SK-N-SH treated with all-trans-retinoic acid at 6 μM for 48 hours (cell line): ENCODE measurements at regions not wholly inside any gene's neighbourhood (a gene's known extent, or its start where the extent isn't known, plus 50 kb on each side); places are given as distances from the start of the nearest gene placed in this dataset.

Experiments
- ATAC-seq: fragments of 200-7000 bp; cut with Tn5 transposase; 3 replicates; pipeline ENCODE4 v1.9.1; 2020; ENCODE audit warnings: mild to moderate bottlenecking, moderate library complexity
- ARNTL ChIP-seq: fragments of 450-650 bp; formaldehyde crosslinking; IDR thresholded peaks from 2 replicates; pipeline ENCODE4 v1.5.0; 2020; ENCODE audit warnings: low read depth, mild to moderate bottlenecking, moderate library complexity, borderline replicate concordance
- BACH2 ChIP-seq: fragments of 250-450 bp; sonication (Bioruptor Pico); IDR thresholded peaks from 2 replicates; pipeline ENCODE4 v1.9.0; 2021; ENCODE audit warnings: mild to moderate bottlenecking, borderline replicate concordance
- CSDC2 ChIP-seq: fragments of 250-450 bp; sonication (Bioruptor Pico); IDR thresholded peaks from 2 replicates; pipeline ENCODE4 v1.5.0; 2020; ENCODE audit warnings: mild to moderate bottlenecking, moderate library complexity
- ISL1 ChIP-seq: fragments of 250-450 bp; sonication (Bioruptor Pico); IDR thresholded peaks from 2 replicates; pipeline ENCODE4 v2.1.2; 2022; ENCODE audit warnings: mild to moderate bottlenecking, moderate library complexity
- OSR1 ChIP-seq: fragments of 250-450 bp; sonication (Bioruptor Pico); IDR thresholded peaks from 2 replicates; pipeline ENCODE4 v1.8.0; 2022; ENCODE audit warnings: moderate library complexity, mild to moderate bottlenecking, inconsistent platforms
- PPARA ChIP-seq: fragments of 250-450 bp; sonication (Bioruptor Pico); IDR thresholded peaks from 2 replicates; pipeline ENCODE4 v1.5.0; 2020; ENCODE audit warnings: mild to moderate bottlenecking, borderline replicate concordance
- RARB ChIP-seq: fragments of 250-450 bp; sonication (Bioruptor Pico); IDR thresholded peaks from 2 replicates; pipeline ENCODE4 v1.8.0; 2021; ENCODE audit warnings: mild to moderate bottlenecking, moderate library complexity
- SNAI2 ChIP-seq: fragments of 250-450 bp; sonication (Bioruptor Pico); IDR thresholded peaks from 2 replicates; pipeline ENCODE4 v1.5.0; 2020; ENCODE audit warnings: mild to moderate bottlenecking, moderate library complexity
- TOX ChIP-seq: fragments of 250-450 bp; sonication (Bioruptor Pico); IDR thresholded peaks from 2 replicates; pipeline ENCODE4 v1.8.0; 2021; ENCODE audit warnings: mild to moderate bottlenecking, moderate library complexity, borderline replicate concordance
- ZC3H10 ChIP-seq: fragments of 250-450 bp; sonication (Bioruptor Pico); IDR thresholded peaks from 2 replicates; pipeline ENCODE4 v1.5.1; 2021; ENCODE audit warnings: mild to moderate bottlenecking, moderate library complexity
- ZFP3 ChIP-seq: fragments of 250-450 bp; sonication (Bioruptor Pico); IDR thresholded peaks from 2 replicates; pipeline ENCODE4 v1.5.0; 2020; ENCODE audit warnings: mild to moderate bottlenecking, moderate library complexity
- ZFP30 ChIP-seq: fragments of 450-650 bp; formaldehyde crosslinking; IDR thresholded peaks from 2 replicates; pipeline ENCODE4 v1.5.0; 2022; ENCODE audit warnings: mild to moderate bottlenecking, moderate library complexity
- ZNF565 ChIP-seq: fragments of 450-650 bp; formaldehyde crosslinking; conservative IDR thresholded peaks from 2 replicates; pipeline ENCODE4 v1.5.0; 2020; ENCODE audit warnings: low read depth, mild to moderate bottlenecking, moderate library complexity
- ZNF70 ChIP-seq: fragments of 450-650 bp; formaldehyde crosslinking; IDR thresholded peaks from 2 replicates; pipeline ENCODE4 v1.5.0; 2020; ENCODE audit warnings: mild to moderate bottlenecking, moderate library complexity
- ZNF8 ChIP-seq: fragments of 450-650 bp; formaldehyde crosslinking; IDR thresholded peaks from 2 replicates; pipeline ENCODE4 v1.5.0; 2020; ENCODE audit warnings: mild to moderate bottlenecking, moderate library complexity
- TF ChIP-seq, protein P1 (sequence below): fragments of 250-450 bp; sonication (Bioruptor Pico); IDR thresholded peaks from 2 replicates; pipeline ENCODE4 v1.5.0; 2020; ENCODE audit warnings: mild to moderate bottlenecking, moderate library complexity
- TF ChIP-seq, protein P2 (sequence below): fragments of 250-450 bp; sonication (Bioruptor Pico); IDR thresholded peaks from 2 replicates; pipeline ENCODE4 v1.5.1; 2020; ENCODE audit warnings: low read depth, mild to moderate bottlenecking, moderate library complexity
- TF ChIP-seq, protein P3 (sequence below): fragments of 250-450 bp; sonication (Bioruptor Pico); IDR thresholded peaks from 2 replicates; pipeline ENCODE4 v1.8.0; 2021; ENCODE audit warnings: low read depth, mild to moderate bottlenecking, moderate library complexity, borderline replicate concordance
- TF ChIP-seq, protein P4 (sequence below): fragments of 250-450 bp; sonication (Bioruptor Pico); IDR thresholded peaks from 2 replicates; pipeline ENCODE4 v1.8.0; 2020; ENCODE audit warnings: mild to moderate bottlenecking, moderate library complexity, borderline replicate concordance
- TF ChIP-seq, protein P5 (sequence below): fragments of 250-450 bp; sonication (Bioruptor Pico); IDR thresholded peaks from 2 replicates; pipeline ENCODE4 v1.5.1; 2021; ENCODE audit warnings: mild to moderate bottlenecking, moderate library complexity

DNA sequence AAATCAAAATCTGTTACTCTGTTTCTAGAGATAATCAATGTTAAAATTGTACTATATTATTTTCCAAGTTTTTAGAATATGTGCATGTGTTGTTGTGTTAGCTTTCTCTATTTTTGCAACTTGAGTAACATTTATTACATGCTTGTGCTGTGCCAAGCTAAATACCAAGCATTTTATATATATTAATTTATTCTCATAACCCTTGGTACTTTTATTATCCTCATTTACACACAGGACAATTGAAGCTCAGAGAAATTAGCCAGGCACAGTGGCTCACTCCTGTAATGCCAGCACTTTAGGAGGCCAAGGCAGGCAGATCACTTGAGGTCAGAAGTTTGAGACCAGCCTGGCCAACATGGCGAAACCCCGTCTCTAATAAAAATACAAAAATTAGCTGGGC is 254.0 kb upstream of the DMRT1 start:
- no peak for ATAC-seq
- TF ChIP-seq ZFP3 (CRISPR knock-in tag) (no peak), CSDC2 (CRISPR knock-in tag) (no peak), ARNTL (CRISPR knock-in tag) (no peak), TOX (CRISPR knock-in tag) (no peak), RARB (CRISPR knock-in tag) (no peak), ZNF8 (CRISPR knock-in tag) (no peak), ZNF70 (no peak), OSR1 (no peak), BACH2 (no peak)
- TF ChIP-seq, protein P1, sequence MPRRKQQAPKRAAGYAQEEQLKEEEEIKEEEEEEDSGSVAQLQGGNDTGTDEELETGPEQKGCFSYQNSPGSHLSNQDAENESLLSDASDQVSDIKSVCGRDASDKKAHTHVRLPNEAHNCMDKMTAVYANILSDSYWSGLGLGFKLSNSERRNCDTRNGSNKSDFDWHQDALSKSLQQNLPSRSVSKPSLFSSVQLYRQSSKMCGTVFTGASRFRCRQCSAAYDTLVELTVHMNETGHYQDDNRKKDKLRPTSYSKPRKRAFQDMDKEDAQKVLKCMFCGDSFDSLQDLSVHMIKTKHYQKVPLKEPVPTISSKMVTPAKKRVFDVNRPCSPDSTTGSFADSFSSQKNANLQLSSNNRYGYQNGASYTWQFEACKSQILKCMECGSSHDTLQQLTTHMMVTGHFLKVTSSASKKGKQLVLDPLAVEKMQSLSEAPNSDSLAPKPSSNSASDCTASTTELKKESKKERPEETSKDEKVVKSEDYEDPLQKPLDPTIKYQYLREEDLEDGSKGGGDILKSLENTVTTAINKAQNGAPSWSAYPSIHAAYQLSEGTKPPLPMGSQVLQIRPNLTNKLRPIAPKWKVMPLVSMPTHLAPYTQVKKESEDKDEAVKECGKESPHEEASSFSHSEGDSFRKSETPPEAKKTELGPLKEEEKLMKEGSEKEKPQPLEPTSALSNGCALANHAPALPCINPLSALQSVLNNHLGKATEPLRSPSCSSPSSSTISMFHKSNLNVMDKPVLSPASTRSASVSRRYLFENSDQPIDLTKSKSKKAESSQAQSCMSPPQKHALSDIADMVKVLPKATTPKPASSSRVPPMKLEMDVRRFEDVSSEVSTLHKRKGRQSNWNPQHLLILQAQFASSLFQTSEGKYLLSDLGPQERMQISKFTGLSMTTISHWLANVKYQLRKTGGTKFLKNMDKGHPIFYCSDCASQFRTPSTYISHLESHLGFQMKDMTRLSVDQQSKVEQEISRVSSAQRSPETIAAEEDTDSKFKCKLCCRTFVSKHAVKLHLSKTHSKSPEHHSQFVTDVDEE, result no peak
- TF ChIP-seq, protein P2, sequence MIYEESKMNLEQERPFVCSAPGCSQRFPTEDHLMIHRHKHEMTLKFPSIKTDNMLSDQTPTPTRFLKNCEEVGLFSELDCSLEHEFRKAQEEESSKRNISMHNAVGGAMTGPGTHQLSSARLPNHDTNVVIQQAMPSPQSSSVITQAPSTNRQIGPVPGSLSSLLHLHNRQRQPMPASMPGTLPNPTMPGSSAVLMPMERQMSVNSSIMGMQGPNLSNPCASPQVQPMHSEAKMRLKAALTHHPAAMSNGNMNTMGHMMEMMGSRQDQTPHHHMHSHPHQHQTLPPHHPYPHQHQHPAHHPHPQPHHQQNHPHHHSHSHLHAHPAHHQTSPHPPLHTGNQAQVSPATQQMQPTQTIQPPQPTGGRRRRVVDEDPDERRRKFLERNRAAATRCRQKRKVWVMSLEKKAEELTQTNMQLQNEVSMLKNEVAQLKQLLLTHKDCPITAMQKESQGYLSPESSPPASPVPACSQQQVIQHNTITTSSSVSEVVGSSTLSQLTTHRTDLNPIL (CRISPR knock-in tag), result no peak

DNA sequence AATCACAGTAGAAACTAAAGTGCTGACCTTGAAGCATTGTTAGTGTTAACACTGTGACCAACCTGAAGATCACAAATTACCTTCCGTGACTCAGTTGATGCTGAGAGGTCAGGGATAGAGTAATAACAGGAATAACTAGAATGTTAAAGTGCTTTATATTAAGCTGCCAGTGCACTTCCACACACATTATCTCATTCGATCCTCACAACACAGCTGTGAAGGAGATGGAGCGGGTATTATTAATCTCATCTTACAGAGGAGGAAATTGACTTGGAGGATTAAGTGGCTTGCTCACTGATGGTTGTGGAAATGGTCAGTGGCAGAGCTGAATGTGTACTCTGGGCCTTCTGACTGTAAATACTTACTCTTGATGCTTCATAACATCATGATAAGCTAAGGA is 252.5 kb upstream of the DMRT1 start:
- ATAC-seq, result no peak

More for the DNA sequence above, 252.5 kb upstream of the DMRT1 start:
- TF ChIP-seq ZNF70 (no peak), PPARA (CRISPR knock-in tag) (no peak), ZC3H10 (CRISPR knock-in tag) (no peak), TOX (CRISPR knock-in tag) (no peak), ZNF565 (CRISPR knock-in tag) (no peak), ISL1 (no peak), SNAI2 (no peak), OSR1 (no peak), ARNTL (CRISPR knock-in tag) (no peak), ZNF8 (CRISPR knock-in tag) (no peak), ZFP30 (CRISPR knock-in tag) (no peak), CSDC2 (CRISPR knock-in tag) (no peak)
- TF ChIP-seq, protein P3, sequence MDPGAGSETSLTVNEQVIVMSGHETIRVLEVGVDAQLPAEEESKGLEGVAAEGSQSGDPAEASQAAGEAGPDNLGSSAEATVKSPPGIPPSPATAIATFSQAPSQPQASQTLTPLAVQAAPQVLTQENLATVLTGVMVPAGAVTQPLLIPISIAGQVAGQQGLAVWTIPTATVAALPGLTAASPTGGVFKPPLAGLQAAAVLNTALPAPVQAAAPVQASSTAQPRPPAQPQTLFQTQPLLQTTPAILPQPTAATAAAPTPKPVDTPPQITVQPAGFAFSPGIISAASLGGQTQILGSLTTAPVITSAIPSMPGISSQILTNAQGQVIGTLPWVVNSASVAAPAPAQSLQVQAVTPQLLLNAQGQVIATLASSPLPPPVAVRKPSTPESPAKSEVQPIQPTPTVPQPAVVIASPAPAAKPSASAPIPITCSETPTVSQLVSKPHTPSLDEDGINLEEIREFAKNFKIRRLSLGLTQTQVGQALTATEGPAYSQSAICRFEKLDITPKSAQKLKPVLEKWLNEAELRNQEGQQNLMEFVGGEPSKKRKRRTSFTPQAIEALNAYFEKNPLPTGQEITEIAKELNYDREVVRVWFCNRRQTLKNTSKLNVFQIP, result no peak
- TF ChIP-seq, protein P4, sequence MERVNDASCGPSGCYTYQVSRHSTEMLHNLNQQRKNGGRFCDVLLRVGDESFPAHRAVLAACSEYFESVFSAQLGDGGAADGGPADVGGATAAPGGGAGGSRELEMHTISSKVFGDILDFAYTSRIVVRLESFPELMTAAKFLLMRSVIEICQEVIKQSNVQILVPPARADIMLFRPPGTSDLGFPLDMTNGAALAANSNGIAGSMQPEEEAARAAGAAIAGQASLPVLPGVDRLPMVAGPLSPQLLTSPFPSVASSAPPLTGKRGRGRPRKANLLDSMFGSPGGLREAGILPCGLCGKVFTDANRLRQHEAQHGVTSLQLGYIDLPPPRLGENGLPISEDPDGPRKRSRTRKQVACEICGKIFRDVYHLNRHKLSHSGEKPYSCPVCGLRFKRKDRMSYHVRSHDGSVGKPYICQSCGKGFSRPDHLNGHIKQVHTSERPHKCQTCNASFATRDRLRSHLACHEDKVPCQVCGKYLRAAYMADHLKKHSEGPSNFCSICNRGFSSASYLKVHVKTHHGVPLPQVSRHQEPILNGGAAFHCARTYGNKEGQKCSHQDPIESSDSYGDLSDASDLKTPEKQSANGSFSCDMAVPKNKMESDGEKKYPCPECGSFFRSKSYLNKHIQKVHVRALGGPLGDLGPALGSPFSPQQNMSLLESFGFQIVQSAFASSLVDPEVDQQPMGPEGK (CRISPR knock-in tag), result no peak
- TF ChIP-seq, protein P5, sequence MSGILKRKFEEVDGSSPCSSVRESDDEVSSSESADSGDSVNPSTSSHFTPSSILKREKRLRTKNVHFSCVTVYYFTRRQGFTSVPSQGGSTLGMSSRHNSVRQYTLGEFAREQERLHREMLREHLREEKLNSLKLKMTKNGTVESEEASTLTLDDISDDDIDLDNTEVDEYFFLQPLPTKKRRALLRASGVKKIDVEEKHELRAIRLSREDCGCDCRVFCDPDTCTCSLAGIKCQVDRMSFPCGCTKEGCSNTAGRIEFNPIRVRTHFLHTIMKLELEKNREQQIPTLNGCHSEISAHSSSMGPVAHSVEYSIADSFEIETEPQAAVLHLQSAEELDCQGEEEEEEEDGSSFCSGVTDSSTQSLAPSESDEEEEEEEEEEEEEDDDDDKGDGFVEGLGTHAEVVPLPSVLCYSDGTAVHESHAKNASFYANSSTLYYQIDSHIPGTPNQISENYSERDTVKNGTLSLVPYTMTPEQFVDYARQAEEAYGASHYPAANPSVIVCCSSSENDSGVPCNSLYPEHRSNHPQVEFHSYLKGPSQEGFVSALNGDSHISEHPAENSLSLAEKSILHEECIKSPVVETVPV (CRISPR knock-in tag), result no peak
- TF ChIP-seq, protein P2 (CRISPR knock-in tag), result no peak
